Common myeloid progenitor, CD34-positive (primary cell): ENCODE measurements at regions not wholly inside any gene's neighbourhood (a gene's known extent, or its start where the extent isn't known, plus 50 kb on each side); places are given as distances from the start of the nearest gene placed in this dataset.

Source experiments
- CTCF ChIA-PET: fragments of 350-600 bp; sonication (Branson Sonifier 250); formaldehyde crosslinking; loops from one replicate; lab custom pipeline; 2021; ENCODE audit warnings: antibody characterized with exemption; lab: Charles Lee
- POLR2A ChIA-PET: fragments of 350-600 bp; sonication (Branson Sonifier 250); formaldehyde crosslinking; loops from one replicate; lab custom pipeline; 2021; ENCODE audit warnings: antibody characterized with exemption; lab: Charles Lee
- DNase-seq, 3 donors: peaks; one replicate each; pipeline versions ENCODE4 v3.0.0 to v3.0.0-alpha.2; 2013
- H3K27ac ChIP-seq, 2 experiments: 1 replicate in 1 of 2; 2 replicates in 1 of 2; pipeline ENCODE4 v1.7.0; 2013; ENCODE audit warnings: inconsistent platforms in 2 of 2, low read length in 2 of 2, mild to moderate bottlenecking in 2 of 2, low read depth in 1 of 2, moderate library complexity in 1 of 2; ENCODE audit not compliant: severe bottlenecking in 2 of 2, insufficient read depth in 1 of 2, poor library complexity in 1 of 2
- H3K27me3 ChIP-seq, 5 experiments: replicated peaks in 2 of 5; 1 replicate in 3 of 5; 2 replicates in 2 of 5; pipeline versions ENCODE4 v1.6.1 to v1.7.0; 2013; ENCODE audit warnings: low read length in 4 of 5, mild to moderate bottlenecking in 2 of 5, moderate library complexity in 2 of 5, inconsistent platforms in 1 of 5; ENCODE audit not compliant: insufficient read depth in 5 of 5, control insufficient read depth in 4 of 5
- H3K36me3 ChIP-seq, 4 experiments: 1 replicate in 2 of 4; 2 replicates in 2 of 4; pipeline versions ENCODE4 v1.6.1 to v1.7.0; 2013; ENCODE audit warnings: low read length in 3 of 4, control low read depth in 1 of 4, mild to moderate bottlenecking in 1 of 4; ENCODE audit not compliant: control insufficient read depth in 4 of 4, insufficient read depth in 4 of 4
- H3K4me1 ChIP-seq, 4 experiments: 1 replicate in 3 of 4; 2 replicates in 1 of 4; pipeline versions ENCODE4 v1.6.1 to v1.7.1; 2013; ENCODE audit warnings: low read length in 3 of 4, mild to moderate bottlenecking in 3 of 4, control low read depth in 1 of 4, inconsistent platforms in 1 of 4, moderate library complexity in 1 of 4; ENCODE audit not compliant: control insufficient read depth in 4 of 4, insufficient read depth in 4 of 4; ENCODE audit errors: control extremely low read depth in 1 of 4
- H3K4me3 ChIP-seq, 7 experiments: 1 replicate in 4 of 7; 2 replicates in 3 of 7; pipeline versions ENCODE4 v1.5.1 to v1.7.0; 2013; ENCODE audit warnings: mild to moderate bottlenecking in 7 of 7, low read length in 6 of 7, moderate library complexity in 6 of 7, inconsistent platforms in 2 of 7, low read depth in 2 of 7, control low read depth in 1 of 7; ENCODE audit not compliant: insufficient read depth in 4 of 7, control insufficient read depth in 1 of 7; ENCODE audit errors: extremely low read depth in 1 of 7
- H3K9me3 ChIP-seq, 5 experiments: 1 replicate in 4 of 5; 2 replicates in 1 of 5; pipeline versions ENCODE4 v1.6.1 to v1.7.1; 2013; ENCODE audit warnings: low read length in 4 of 5, mild to moderate bottlenecking in 2 of 5, inconsistent platforms in 1 of 5, low read depth in 1 of 5, moderate library complexity in 1 of 5; ENCODE audit not compliant: control insufficient read depth in 4 of 5, insufficient read depth in 2 of 5; ENCODE audit errors: control extremely low read depth in 1 of 5
- WGBS: methylation state at CpG from one replicate; pipeline ENCODE4 v1.1.5; 2013; ENCODE audit not compliant: insufficient coverage; 5-methylcytosine and 5-hydroxymethylcytosine counted together

DNA sequence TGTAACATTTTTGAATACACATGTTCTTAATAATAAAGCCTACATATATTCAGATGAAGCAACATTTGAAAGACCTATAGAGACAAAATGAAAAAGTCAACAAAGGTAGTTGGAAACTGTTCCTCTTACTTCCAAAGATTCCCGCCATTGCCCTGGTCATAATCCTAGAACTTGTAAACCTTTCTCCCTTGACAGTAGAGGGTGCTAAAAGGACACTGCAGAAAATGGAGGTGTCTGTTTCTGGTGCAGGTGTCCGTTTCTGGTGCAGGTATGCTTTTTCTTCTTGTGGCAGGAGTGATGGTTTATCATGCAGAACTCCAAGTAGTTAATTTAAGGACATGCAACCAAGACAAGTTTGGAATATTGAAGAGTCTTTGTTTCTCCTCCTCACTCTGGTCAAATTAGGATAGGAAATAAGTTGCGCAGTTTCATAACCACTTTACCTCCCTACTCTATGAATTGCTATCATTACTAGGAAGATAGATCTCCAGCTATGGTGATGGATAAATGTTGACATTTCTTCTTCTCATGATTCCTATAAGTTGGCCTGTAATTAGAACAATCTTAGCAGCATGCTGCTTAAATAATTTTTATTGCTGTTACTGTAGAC is 56.0 kb upstream of the FAM174A start:
- CTCF ChIA-PET: no interaction called here
- H3K27me3 ChIP-seq: no peaks in the 10 kb centered on the region
- H3K4me1 ChIP-seq: no peaks in the 10 kb centered on the region
- no peaks in the 10 kb centered on the region for H3K9me3 ChIP-seq
- H3K36me3 ChIP-seq: no peaks in the 10 kb centered on the region
- POLR2A ChIA-PET: no interaction called here
- no peak overlapping the region for H3K27ac ChIP-seq
- no peak overlapping the region for H3K4me3 ChIP-seq
- peak; percentile 2 to 5 (median 2) for DNase-seq
- WGBS: 85% methylated on average over 1 of the region's 3 CpGs

DNA sequence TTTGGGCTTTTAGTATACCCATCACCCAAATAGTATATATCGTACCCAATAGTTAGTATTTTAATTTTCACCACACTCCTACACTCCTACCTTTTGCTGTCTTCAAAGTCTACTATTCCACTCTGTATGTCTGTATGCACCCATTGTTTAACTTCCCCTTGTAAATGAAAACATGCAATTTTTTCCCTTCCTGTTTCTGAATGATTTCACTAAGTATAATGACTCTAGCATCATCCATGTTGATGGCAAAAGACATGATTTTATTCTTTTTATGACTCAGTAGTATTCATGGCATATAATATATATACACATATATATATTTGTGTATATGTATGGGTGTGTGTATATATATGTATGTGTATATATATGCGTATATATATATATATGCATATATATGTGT is 63.1 kb upstream of the FAM174A start:
- Histone ChIP-seq H3K36me3 (no peaks in the 10 kb centered on the region), H3K27me3 (no peaks in the 10 kb centered on the region), H3K27ac (no peak overlapping the region), H3K4me1 (no peaks in the 10 kb centered on the region), H3K9me3 (no peaks in the 10 kb centered on the region), H3K4me3 (no peak overlapping the region)
- POLR2A ChIA-PET: no interaction called here
- CTCF ChIA-PET: no interaction called here
- DNase-seq: no peak
- no CpG with 5 or more reads among the region's 2 CpGs for WGBS

DNA sequence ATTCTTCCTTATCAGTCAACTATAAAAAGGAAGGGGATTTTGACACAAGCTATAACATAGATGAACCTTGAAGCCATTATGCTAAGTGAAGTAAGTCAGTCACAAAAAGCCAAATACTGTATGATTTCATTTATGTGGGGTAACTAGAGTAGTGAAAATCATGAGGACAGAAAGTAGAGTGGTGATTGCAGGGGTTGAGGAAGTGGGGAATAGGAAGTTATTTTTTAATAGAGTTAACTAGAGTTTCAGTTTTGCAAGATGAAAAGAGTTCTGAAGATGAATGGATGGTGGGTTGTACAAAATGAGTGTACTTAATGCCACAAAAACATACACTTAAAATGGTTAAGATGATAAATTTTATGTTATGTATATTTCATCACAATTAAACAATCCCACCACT is 65.4 kb upstream of the FAM174A start:
- no peak for DNase-seq
- H3K36me3 ChIP-seq: no peaks in the 10 kb centered on the region
- CTCF ChIA-PET: no interaction called here
- H3K4me3 ChIP-seq: no peak overlapping the region
- H3K4me1 ChIP-seq: no peaks in the 10 kb centered on the region
- no peaks in the 10 kb centered on the region for H3K27me3 ChIP-seq
- POLR2A ChIA-PET: no interaction called here
- H3K9me3 ChIP-seq: no peaks in the 10 kb centered on the region
- H3K27ac ChIP-seq: no peak overlapping the region

DNA sequence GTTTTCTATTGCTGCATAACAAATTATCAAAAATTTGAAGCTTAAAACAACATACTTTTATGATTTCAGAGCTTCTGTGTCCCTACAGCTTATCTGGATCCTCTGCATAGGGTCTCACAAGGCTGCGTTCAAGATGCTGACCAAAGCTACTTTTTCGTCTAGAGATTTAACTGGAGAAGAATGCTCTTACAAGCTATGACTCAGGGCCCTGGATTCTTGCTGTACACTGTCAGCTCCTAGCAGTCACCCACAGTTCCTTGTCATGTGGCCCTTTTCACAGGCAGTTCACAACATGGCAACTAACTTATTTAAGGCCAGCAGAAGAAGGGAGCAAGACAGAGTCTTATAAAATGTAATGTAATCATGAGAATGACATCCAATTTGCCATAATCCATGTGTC is 70.8 kb upstream of the FAM174A start:
- DNase-seq: no peak
- CTCF ChIA-PET: interaction anchor here (1.1 kb wide), 1 partner anchor 38 kb away, joined by 4 read pairs; no protein-coding TSS in a partner anchor
- 100% methylated on average over 2 of the region's 2 CpGs for WGBS

DNA sequence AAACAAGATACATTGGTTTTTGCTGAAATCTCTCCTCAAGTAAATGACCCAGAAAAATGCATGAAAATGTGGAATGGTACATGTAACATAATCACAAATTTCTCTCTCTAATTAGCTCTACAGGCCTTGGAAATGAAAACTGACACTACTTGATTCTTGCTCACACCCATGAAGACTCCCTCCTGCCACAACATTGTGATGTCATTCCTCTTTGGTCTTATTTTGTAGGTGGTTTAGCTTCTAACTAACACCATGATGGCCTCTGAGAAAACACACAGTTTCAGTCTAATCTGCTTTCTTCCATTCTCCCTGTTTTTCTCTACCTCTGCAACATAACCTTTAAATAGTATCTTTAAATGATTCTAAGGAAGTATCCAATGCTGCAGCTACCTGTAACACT is 78.6 kb upstream of the FAM174A start:
- no peaks in the 10 kb centered on the region for H3K36me3 ChIP-seq
- H3K9me3 ChIP-seq: no peaks in the 10 kb centered on the region
- no peak for DNase-seq
- no peaks in the 10 kb centered on the region for H3K27me3 ChIP-seq
- ChIA-PET POLR2A (no interaction called here), CTCF (no interaction called here)
- H3K4me3 ChIP-seq: no peak overlapping the region
- H3K27ac ChIP-seq: no peak overlapping the region
- no peaks in the 10 kb centered on the region for H3K4me1 ChIP-seq

More for the DNA sequence above, 70.8 kb upstream of the FAM174A start:
- no peak overlapping the region for H3K27ac ChIP-seq
- no peaks in the 10 kb centered on the region for H3K4me1 ChIP-seq
- POLR2A ChIA-PET: no interaction called here
- no peaks in the 10 kb centered on the region for H3K27me3 ChIP-seq
- no peaks in the 10 kb centered on the region for H3K36me3 ChIP-seq
- no peaks in the 10 kb centered on the region for H3K9me3 ChIP-seq
- H3K4me3 ChIP-seq: no peak overlapping the region

DNA sequence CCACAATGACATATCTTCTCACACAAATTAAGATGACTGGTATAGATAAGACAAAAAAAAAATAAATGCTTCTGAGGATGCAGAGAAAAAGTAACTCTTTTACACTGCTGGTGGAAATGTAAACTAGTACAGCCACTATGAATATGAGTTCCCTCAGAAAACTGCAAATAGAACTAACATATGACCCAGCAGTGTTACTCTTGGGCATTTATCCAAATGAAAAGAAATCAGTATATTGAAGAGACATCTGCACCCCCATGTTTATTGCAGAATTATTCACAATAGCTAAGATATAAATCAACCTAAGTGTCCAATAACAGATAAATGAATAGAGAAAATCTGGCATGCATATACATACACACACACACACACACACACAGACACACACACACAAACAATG is 83.0 kb upstream of the FAM174A start:
- H3K4me1 ChIP-seq: no peaks in the 10 kb centered on the region
- DNase-seq: no peak
- POLR2A ChIA-PET: interaction anchor here (0.7 kb wide), 1 partner anchor 589 kb away, joined by 3 read pairs; no protein-coding TSS in a partner anchor
- H3K36me3 ChIP-seq: no peaks in the 10 kb centered on the region
- no peaks in the 10 kb centered on the region for H3K27me3 ChIP-seq
- H3K27ac ChIP-seq: no peak overlapping the region
- H3K4me3 ChIP-seq: no peak overlapping the region
- CTCF ChIA-PET: no interaction called here
- peaks cover 0 to 1% (median 0%) of the 10 kb centered on the region in 5 experiments for H3K9me3 ChIP-seq

DNA sequence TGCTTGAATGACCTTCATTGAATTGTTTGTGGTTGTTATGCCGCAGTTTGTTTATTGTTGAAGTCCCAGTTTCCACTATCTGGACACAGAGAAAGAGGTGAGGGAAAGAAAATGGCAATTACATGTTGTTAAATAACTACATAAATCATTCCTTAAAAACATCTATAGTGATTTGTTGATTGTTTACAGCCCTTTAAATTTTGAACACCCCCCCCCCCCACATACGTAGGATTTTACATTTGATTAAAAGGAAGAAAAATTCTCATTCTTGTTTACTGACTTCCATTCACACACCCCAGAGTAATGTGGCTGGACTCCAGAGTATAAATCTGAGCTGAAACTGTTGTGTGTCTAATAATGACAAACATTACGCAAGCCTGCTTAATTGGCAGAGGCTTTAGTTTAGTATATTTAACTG is 87.1 kb upstream of the FAM174A start:
- POLR2A ChIA-PET: no interaction called here
- Histone ChIP-seq H3K36me3 (no peaks in the 10 kb centered on the region), H3K27ac (no peak overlapping the region), H3K27me3 (no peaks in the 10 kb centered on the region), H3K4me1 (no peaks in the 10 kb centered on the region), H3K9me3 (peaks cover 0 to 1% (median 0%) of the 10 kb centered on the region in 5 experiments), H3K4me3 (no peak overlapping the region)
- WGBS: no CpG with 5 or more reads among the region's 3 CpGs
- CTCF ChIA-PET: interaction anchor here (0.6 kb wide), 1 partner anchor 181 kb away, joined by 5 read pairs; no protein-coding TSS in a partner anchor
- DNase-seq: no peak
